ENCODE measurements at regions not wholly inside any gene's neighbourhood (a gene's known extent, or its start where the extent isn't known, plus 50 kb on each side); places are given as distances from the start of the nearest gene placed in this dataset.

DNA sequence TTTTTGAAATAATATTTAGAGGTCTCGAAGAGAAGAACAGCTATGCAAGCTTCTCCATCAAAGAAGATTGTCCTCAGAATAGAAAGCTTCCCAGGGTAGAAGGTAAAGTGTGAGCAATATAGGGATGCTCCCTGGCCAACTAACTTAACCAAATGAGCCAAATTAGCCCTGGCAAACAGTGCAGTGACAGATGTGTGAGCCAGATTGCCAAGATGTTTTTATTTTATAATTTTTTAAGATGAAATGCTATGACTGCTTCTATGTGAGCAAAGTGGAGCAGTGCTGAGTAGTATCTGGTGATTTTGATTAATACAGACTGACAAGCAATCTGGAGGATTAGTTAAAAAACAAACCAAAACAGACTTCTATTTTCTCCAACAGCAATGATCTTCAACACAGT is 202.1 kb downstream of the NOVA1 start:
- DNase-seq (no peak), ATAC-seq (no peak)
- intact Hi-C loops (cut with DNase I): no loop called here

DNA sequence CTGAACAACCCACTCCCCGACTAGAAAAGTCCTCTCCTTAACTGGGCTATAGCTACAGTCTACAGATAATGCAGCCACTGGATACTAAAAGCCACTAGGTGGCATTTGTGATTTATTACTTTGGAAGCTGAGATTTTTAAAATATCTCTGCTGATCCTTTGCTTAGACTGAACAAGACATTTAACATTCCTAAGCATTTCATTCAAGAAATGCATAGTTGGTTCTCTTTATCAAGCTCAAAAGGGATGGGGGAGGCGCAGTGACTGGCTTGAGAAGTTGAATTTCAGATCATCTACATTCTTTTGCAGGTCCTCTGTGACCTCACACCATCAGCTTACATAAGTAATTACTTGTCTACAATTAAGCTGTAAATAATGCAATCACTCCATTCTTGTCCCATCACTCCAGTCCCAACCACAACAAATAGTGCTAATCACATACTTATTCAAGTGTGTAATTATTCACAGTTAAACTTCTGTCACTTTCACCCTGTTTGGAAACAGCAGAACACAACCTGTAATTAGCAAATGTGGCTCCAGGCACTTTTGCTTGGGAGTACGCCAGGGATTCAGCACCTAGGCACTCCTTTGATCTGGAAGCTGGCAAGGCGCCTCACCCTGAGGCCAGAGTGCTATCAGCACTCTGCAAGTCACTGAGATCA is 203.6 kb downstream of the NOVA1 start:
- ATAC-seq: peak in 1 of 2 donors; percentile 23
- intact Hi-C loops (cut with DNase I): no loop called here

DNA sequence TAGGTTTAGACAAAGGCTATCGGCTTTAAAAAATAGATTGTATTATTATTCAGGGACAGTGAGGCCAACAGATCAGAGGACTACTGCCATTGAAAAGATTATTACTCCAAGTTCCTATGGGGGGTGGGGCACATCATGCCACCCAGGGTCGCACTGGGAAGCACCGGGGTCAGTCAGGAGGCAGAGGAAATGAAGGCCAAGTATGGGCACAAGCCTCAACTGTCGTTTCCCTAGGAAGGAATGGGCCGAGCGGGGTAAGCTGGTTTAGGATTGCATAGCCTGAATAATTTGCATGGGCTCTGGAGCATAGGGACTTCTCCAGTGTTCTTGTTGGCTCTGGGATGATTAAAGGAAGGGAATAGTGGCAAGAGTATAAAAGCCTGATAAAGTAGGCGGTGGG is 205.3 kb downstream of the NOVA1 start:
- ATAC-seq: no peak
- DNase-seq: no peak
- intact Hi-C loops (cut with DNase I): no loop called here

More for the DNA sequence above, 203.6 kb downstream of the NOVA1 start:
- DNase-seq: no peak

DNA sequence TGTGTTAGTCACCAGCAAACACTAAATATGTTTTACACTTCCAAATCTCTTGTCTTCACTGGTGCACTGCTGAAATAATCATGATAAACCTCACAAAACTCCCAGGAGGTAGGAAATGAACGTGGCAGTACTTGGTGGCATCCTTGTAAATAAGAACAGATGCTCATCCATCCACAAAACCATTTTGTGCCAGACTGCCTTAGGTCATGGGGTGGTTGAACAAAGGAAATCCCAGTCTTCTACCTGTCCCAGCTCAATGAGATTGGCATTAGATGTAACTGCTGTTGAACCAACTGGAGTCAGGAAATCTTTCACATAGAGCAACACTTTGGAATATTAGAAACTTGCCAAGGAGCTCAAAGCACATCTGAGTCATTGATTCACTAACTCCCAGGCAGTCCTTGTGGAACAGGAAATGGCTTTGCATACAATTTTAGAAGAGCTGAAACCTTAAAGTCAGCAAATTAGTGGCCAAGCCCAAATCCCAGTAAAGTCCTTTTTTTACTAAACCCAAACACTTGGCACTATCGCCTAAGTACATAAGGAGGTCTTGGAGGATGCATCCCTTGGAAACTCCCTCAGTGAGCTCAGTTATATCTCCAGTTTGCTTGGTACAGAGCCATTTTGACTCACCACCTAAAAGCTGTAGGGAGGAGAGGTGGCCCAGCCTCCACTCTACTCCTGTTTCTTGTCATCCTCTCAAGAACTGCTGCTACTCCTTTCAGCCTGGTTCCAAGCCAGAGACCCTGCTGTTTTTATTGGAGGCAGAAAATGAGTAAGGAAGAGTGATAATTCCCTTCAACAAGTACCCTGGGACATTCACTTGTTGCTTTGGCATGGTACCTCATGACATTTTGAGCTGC is 208.0 kb downstream of the NOVA1 start:
- intact Hi-C loops (cut with DNase I): no loop called here
- ATAC-seq: peak; percentile 27 to 86
- no peak for DNase-seq

DNA sequence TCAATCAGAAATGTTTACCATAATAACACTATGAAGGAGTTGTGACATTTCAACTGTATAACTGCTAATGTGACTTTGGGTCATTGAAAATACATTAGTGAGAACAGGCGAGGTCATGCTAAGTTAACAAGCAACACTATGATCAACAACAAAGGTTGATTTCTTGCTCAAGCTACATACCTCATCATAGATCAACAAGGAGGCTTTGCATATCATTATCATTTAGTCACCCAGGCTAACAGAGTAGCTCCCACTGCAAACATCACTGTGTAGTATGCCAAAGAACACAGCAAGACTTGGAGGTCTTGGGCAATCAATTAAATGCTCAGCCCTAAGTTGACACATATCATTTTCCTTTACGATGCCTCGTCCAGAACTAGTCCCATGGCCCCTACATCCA is 212.5 kb downstream of the NOVA1 start:
- no peak for ATAC-seq

DNA sequence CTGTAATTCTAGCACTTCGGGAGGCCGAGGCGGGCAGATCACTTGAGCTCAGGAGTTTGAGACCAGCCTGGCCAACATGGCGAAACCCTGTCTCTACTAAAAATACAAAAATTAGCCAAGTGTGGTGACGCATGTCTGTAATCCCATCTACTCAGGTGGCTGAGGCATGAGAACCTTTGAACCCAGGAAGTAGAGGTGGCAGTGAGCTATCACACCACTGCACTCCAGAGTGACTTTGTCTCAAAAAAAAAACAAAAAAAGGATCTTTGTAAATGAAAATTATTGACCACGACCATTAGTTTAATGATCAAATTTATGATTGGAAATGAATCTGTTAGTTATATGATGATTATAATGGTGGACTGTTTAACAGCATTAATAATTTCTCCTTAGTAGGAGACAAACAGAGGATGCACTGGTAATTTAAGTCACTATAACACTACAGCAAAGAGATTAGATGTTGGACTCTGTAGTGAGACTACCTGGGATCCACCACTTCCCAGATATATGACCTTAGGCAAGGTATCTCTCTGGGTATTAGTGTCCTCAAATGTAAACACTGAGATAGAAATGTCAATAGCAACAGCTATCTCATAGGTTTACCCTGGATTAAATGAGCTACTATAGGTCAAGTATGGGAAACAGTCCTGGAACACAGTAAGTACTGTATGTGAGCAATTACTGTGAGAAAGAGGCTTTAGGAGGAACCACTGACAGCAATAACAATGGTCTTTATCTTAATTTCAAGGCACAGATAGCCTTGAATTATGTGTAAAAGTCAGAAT is 214.7 kb downstream of the NOVA1 start:
- intact Hi-C loops (cut with DNase I): no loop called here
- ATAC-seq: no peak

More for the DNA sequence above, 212.5 kb downstream of the NOVA1 start:
- DNase-seq: no peak
- intact Hi-C loops (cut with DNase I): no loop called here

DNA sequence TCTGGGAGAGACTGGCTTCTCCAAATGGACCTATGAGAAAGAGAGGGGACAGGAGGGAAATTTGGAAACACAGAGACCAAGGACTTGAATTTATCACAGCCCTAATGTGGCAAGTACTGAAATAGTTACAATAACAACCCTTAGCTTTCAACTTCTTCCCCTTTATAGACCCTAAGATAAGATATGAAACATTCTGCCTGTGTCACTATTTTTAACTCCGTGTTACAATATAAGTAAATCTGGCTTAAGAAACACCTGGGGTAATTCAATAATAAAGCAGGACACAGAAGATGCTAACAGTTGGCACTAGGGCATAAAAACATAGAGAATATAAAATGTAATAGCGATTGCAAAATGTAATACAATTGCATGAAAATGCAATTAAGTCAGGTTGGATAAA is 216.4 kb downstream of the NOVA1 start:
- no peak for ATAC-seq
- DNase-seq: no peak
- intact Hi-C loops (cut with DNase I): no loop called here

More for the DNA sequence above, 214.7 kb downstream of the NOVA1 start:
- DNase-seq: no peak

DNA sequence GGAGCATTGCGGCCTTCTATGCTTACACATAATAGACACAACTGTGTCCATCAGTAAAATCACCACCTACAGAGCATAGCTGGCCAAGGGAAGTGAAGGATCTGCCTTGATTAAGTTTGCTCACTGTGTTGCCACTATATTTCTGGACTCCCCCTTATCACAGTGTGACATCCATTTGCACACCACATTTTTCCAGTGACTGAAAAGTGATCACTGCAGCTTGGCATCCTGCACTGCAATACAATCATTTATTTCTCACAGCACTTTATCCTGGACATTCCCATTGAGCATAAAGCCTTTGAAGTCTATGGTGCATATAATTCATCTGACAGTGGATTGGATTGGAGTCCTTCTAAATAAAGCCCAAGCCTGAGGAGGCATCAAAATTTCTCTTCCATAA is 217.2 kb downstream of the NOVA1 start:
- intact Hi-C loops (cut with DNase I): no loop called here
- no peak for ATAC-seq
- no peak for DNase-seq

DNA sequence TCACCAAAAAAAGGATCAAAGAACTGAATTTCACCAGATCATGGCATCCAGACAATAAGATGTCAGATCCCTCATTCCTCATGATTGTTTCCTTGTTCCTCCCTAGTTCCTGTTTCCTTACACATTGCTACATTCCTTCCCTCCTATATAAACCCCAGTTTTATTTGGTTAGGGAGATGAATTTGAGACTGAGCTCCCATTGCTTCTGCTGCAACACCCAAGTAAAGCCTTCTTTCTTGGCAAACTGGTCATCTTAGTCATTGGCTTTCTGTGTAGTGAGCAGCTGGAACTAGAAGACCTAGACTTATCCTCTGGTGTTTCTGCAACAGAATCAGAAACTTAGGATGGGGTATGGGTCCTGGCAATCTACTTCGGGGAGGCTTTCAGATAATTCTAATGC is 217.9 kb downstream of the NOVA1 start:
- DNase-seq: no peak
- intact Hi-C loops (cut with DNase I): no loop called here
- ATAC-seq: no peak

DNA sequence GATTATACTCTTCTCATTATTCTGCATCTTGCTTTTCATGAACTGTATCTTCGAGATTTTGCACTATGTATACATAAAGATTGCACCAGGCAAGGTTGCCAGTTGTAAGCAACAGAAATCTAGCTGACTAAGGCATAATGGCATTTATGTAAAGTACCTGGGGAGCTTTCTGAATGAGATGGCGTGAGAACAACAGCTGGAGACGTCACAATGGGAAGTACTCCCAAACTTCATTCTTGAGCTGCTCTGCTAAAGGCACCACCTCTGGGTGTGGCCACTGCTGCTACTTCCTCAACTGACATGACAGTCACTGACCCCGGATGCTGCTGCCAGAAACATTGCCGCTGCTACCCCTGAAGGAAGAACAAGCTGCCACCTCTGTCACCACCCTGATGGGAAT is 220.7 kb downstream of the NOVA1 start:
- DNase-seq (no peak), ATAC-seq (no peak)
- intact Hi-C loops (cut with DNase I): no loop called here

DNA sequence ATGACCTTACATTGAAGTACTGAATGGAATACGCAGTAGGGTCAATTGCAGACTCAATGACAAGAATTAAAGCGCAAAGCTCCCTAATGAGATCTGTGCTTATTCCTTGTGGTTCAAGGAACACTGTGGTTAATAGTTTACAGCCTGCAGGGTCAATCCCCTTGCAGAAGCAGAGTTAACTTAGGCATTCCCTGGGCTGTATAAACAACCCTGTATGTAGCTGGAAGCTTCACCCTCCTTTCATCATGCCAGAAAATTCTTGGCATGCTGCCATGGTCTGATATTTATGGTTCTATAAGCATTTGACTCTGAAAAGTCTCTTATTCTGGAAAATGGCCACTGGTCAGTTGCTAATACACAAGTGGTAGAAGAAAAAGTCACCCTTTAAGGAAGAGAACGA is 227.7 kb downstream of the NOVA1 start:
- intact Hi-C loops (cut with DNase I): no loop called here
- DNase-seq: no peak
- ATAC-seq: no peak

DNA sequence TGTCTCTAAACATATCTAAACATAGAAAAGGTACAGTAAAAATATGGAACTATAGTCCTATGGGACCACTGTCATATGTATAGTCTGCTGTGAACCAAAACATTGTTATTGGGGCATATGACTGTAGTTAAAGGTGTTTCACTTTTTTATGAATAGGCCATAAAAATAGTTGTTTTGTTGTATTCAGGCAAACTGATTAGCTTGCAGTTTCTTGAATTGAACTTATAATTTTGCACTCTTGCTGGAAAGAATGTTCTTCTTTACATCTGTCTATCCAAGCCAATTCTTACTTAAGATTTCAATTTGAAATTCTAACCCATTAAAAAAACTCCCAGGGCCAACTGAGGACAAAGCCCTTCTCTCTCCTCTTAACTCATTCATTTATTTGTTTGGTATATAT is 234.1 kb downstream of the NOVA1 start:
- intact Hi-C loops (cut with DNase I): no loop called here
- ATAC-seq: no peak
- no peak for DNase-seq

DNA sequence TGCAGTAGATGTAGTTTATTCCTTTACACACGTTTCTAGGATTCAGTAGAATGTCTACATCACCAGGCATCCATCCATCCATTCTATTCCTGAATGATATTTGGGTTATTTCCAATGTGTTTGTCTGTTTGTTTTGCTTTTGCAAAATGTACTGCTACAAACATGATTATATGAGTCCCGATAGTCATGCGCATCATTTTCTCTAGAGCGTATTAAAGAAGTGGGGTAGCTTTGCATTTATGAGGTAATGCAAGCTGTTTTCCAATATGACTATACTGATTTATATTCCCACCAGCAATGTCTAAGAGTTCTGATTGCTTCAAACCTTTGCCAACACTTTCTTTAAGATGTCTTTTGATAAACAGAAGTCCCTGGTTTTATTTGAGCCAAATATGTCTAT is 253.2 kb downstream of the NOVA1 start:
- intact Hi-C loops (cut with DNase I): no loop called here
- ATAC-seq (no peak), DNase-seq (no peak)

DNA sequence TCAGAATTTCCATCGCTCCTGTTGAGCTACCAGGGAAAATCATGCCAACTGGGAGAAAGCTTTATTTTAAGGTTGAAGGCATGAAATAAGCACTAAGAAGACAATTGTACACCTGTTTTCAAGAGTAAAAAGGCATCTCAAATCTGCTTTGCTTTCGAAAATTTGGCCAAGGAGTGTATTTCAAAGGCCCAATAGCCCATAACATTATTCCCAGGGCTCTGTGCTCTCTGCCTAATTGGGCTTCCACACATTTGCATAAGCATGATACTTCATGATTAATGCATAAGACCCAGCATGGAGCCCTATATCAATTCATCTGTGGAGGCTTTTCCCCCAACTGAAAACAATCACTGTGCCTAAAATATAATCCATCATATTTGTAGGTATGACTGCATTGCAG is 258.5 kb downstream of the NOVA1 start:
- DNase-seq (no peak), ATAC-seq (no peak)
- intact Hi-C loops (cut with DNase I): no loop called here

DNA sequence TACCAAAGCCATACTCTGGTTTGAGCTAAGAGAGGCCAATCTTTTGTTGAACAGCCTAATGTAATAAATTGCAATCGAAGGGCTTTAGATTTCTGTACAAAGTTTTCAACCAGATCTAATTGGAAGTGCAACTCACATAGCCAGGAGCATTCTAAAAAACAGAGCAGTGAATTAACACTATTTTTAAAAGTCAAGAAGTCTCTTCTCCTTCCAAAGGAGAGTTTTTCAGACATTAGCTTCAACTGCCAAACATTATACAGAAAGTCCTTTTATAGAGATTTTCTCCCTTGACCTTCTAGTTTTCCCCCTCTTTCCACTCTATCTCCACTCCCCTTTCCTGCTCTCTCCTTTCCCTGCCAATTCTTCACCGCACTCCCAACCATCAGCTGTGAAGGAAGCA is 259.6 kb downstream of the NOVA1 start:
- DNase-seq (no peak), ATAC-seq (no peak)
- intact Hi-C loops (cut with DNase I): no loop called here

DNA sequence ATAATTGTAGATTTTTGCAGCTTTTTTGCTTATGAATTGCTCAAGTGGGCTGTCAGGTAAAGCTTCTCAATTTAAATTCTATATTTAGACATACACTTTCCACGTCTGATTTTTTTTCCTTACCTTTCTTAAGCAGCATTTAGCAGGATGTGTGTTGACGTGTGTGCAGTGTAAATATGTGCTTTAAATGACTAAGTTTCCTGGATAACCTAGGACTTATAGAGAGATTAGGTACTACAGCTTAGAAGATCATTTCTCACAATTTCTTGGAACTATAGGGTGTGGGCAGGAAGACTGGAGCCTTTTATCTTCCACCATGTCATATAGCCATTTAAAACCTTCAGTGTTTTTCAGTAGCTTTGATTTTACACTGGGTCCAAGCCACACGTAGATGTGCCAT is 263.5 kb downstream of the NOVA1 start:
- intact Hi-C loops (cut with DNase I): no loop called here
- ATAC-seq: no peak
- DNase-seq: no peak

DNA sequence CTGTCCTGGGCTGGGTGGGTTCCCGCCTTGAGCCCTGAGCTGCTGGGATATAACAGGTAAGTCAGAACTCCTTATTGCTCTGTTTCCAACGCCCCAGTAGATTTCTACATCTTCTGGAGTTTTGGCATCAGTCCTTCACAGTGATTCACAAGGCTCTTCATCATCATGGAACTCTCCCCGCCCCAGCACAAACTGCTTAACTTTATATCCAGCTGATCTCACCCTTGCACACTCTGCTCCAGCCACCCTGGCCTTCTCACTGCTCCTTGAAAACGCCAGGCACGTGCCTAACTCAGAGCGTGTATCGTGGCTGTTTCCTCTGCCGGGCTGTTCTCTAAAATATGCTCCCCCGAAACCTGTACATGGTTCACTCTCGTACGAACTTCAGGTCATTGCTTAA is 264.9 kb downstream of the NOVA1 start:
- intact Hi-C loops (cut with DNase I): no loop called here
- DNase-seq: no peak
- no peak for ATAC-seq

DNA sequence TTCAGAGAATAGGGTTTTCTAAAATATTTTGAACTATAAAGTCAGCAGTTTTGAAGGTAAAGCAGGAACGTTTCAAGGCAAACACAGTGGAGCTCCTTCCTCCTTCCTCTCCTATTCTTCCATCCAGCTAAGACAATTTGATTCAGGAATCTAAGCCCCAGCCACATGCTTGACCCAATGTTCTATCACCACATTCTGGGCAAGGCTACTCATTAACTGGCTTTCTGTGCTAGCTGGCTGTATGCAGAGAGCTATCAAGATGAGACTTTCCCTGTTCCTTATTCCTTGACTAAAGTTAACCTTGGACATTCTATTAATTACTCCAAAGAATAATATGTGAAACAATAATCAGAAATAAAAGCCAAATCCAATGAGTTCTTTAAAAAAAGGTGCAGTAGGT is 266.9 kb downstream of the NOVA1 start:
- no peak for ATAC-seq
- no peak for DNase-seq
- intact Hi-C loops (cut with DNase I): no loop called here

DNA sequence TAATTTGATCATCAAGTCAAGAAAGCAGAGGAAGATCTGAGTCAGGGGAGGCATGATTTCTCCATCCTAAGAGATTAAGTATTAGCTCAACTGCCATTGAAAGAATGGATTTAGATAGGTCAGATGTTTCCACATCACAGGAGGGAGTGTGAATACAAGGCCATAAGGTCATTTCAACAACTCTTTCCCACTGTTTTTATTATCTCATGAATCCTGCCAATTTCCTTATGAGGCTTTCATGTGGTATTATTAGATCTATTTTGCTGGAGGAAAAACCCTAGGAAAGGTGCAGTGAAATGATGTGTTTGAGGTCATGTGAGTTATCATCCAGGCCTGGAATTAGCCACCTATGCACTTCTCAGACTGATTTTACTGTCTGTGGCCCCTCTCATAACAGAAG is 269.0 kb downstream of the NOVA1 start:
- no peak for ATAC-seq
- DNase-seq: no peak
- intact Hi-C loops (cut with DNase I): no loop called here

DNA sequence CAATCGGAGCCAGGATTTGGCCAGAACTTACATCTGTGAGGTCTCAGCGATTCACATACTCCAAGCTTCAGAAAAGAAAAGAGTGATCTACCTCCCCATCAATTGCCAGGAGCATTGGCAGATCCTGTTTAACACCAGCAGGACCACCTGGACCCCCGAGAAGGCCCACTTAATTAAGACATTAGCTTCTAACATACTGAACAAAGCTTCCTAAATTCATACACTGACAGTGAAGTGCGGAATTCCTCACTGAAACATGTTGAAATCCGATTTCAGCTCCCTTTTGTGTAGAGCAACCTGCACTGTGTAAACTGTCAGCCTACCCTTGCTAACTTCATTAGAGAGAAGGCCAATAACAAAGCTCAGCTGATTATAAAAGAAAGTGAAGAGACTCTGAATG is 274.0 kb downstream of the NOVA1 start:
- DNase-seq (no peak), ATAC-seq (no peak)
- intact Hi-C loops (cut with DNase I): no loop called here

Data from left cardiac atrium (tissue), 4 donors.